Ishikawa (cell line): ENCODE measurements at regions not wholly inside any gene's neighbourhood (a gene's known extent, or its start where the extent isn't known, plus 50 kb on each side); places are given as distances from the start of the nearest gene placed in this dataset.

Experiments used
- CEBPB ChIP-seq: IDR thresholded peaks from 2 replicates; pipeline ENCODE4 v1.6.1; 2012
- CREB1 ChIP-seq: IDR thresholded peaks from 2 replicates; pipeline ENCODE4 v1.6.1; 2012; ENCODE audit warnings: low read depth
- EGR1 ChIP-seq: IDR thresholded peaks from 2 replicates; pipeline ENCODE4 v1.6.1; 2012
- EP300 ChIP-seq: IDR thresholded peaks from 2 replicates; pipeline ENCODE4 v1.6.1; 2012; ENCODE audit warnings: borderline replicate concordance
- FOXM1 ChIP-seq: IDR thresholded peaks from 2 replicates; pipeline ENCODE4 v1.6.1; 2012; ENCODE audit warnings: low read depth, borderline replicate concordance
- MAX ChIP-seq: IDR thresholded peaks from 2 replicates; pipeline ENCODE4 v1.6.1; 2012
- NFIC ChIP-seq: IDR thresholded peaks from 2 replicates; pipeline ENCODE4 v1.6.1; 2012
- RAD21 ChIP-seq: IDR thresholded peaks from 2 replicates; pipeline ENCODE4 v1.6.1; 2012; ENCODE audit warnings: low read depth
- TAF1 ChIP-seq: IDR thresholded peaks from 2 replicates; pipeline ENCODE4 v1.6.1; 2012; ENCODE audit warnings: low read depth, mild to moderate bottlenecking
- TCF12 ChIP-seq: IDR thresholded peaks from 2 replicates; pipeline ENCODE4 v1.6.1; 2012; ENCODE audit warnings: low read depth
- TEAD4 ChIP-seq: IDR thresholded peaks from 2 replicates; pipeline ENCODE4 v1.6.1; 2012
- YY1 ChIP-seq: IDR thresholded peaks from 2 replicates; pipeline ENCODE4 v1.6.1; 2012; ENCODE audit warnings: low read depth
- ZBTB7A ChIP-seq: IDR thresholded peaks from 2 replicates; pipeline ENCODE4 v1.6.1; 2012; ENCODE audit warnings: low read depth
- TF ChIP-seq, protein P1 (sequence below): IDR thresholded peaks from 2 replicates; pipeline ENCODE4 v1.6.1; 2012; ENCODE audit warnings: low read depth, mild to moderate bottlenecking
- TF ChIP-seq, protein P2 (sequence below): IDR thresholded peaks from 2 replicates; pipeline ENCODE4 v1.6.1; 2012

- TF ChIP-seq FOXM1 (no peak), NFIC (peak; percentile 19; the same call in 1 of the 2 replicates)
Observed at GRCh38 chr14:57085801-57086200, 182.9 kb downstream of the EXOC5 start.

DNA sequence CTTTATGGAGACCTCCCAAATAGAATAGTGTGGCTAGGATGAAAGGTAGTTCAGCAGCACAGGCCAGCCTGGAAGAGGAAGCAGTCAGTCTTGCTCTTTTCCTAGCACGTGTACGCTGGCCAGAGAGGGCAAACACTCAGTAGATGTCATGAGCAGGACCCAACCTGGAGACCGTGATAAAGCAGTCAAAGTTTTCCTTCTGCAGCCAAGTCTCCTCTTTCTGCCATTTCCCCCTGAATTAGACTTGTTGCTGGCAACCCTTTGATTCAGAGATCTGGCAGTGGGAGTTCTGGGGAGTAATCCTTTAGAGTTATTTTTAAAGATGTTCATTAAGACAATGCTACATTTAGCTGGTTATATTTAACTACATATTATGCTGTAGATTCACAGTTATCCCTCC, 183.7 kb downstream of the EXOC5 start:
- TF ChIP-seq, protein P1, sequence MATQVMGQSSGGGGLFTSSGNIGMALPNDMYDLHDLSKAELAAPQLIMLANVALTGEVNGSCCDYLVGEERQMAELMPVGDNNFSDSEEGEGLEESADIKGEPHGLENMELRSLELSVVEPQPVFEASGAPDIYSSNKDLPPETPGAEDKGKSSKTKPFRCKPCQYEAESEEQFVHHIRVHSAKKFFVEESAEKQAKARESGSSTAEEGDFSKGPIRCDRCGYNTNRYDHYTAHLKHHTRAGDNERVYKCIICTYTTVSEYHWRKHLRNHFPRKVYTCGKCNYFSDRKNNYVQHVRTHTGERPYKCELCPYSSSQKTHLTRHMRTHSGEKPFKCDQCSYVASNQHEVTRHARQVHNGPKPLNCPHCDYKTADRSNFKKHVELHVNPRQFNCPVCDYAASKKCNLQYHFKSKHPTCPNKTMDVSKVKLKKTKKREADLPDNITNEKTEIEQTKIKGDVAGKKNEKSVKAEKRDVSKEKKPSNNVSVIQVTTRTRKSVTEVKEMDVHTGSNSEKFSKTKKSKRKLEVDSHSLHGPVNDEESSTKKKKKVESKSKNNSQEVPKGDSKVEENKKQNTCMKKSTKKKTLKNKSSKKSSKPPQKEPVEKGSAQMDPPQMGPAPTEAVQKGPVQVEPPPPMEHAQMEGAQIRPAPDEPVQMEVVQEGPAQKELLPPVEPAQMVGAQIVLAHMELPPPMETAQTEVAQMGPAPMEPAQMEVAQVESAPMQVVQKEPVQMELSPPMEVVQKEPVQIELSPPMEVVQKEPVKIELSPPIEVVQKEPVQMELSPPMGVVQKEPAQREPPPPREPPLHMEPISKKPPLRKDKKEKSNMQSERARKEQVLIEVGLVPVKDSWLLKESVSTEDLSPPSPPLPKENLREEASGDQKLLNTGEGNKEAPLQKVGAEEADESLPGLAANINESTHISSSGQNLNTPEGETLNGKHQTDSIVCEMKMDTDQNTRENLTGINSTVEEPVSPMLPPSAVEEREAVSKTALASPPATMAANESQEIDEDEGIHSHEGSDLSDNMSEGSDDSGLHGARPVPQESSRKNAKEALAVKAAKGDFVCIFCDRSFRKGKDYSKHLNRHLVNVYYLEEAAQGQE: no peak

GRCh38 chr14:57080691-57081090, 188.0 kb downstream of the EXOC5 start:
- TF ChIP-seq CEBPB (no peak), EP300 (no peak), TAF1 (no peak), ZBTB7A (no peak), EGR1 (no peak)
- TF ChIP-seq, protein P2, sequence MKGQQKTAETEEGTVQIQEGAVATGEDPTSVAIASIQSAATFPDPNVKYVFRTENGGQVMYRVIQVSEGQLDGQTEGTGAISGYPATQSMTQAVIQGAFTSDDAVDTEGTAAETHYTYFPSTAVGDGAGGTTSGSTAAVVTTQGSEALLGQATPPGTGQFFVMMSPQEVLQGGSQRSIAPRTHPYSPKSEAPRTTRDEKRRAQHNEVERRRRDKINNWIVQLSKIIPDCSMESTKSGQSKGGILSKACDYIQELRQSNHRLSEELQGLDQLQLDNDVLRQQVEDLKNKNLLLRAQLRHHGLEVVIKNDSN: no peak
- TF ChIP-seq, protein P1: no peak

- no peak for TF ChIP-seq YY1
- TF ChIP-seq FOXM1: no peak
- TF ChIP-seq TAF1: no peak
- no peak for TF ChIP-seq ZBTB7A
- TF ChIP-seq CEBPB: no peak
- no peak for TF ChIP-seq RAD21
- no peak for TF ChIP-seq EGR1
- TF ChIP-seq MAX: no peak
Observed at GRCh38 chr14:57078054-57078453, 190.7 kb downstream of the EXOC5 start.

- TF ChIP-seq MAX (no peak), CREB1 (no peak), TCF12 (no peak), TEAD4 (no peak)
Observed at GRCh38 chr14:57073986-57074385, 194.7 kb downstream of the EXOC5 start.

- TF ChIP-seq EGR1: no peak
- TF ChIP-seq YY1: no peak
- no peak for TF ChIP-seq FOXM1
- TF ChIP-seq EP300: no peak
Observed at GRCh38 chr14:57071639-57072038, 197.1 kb downstream of the EXOC5 start.

DNA sequence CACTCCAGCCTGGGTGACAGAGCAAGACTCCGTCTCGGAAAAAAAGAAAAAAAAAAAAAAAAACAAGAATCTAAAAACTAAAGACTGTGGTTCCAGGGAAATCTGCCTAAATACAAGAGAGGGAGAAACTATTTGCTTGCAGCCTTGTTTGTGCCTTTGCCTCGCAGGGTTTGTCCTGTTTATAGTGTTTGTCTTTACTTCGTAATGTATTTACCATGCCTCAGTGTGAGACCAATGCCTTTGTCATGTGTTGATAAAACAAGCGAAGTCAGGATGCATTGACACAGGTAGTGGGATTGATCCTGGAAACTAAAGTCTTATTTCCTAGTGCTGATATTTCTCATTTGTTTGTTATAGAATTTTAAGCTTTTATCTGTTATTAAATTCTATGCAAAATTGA, 199.0 kb downstream of the EXOC5 start:
- TF ChIP-seq TCF12 (no peak), EGR1 (no peak), ZBTB7A (no peak), CEBPB (no peak), RAD21 (no peak), YY1 (no peak), MAX (no peak)
- TF ChIP-seq, protein P1: no peak
- TF ChIP-seq, protein P2: no peak
